Mucosa of descending colon (tissue), 3 donors: ENCODE measurements at regions not wholly inside any gene's neighbourhood (a gene's known extent, or its start where the extent isn't known, plus 50 kb on each side); places are given as distances from the start of the nearest gene placed in this dataset.

ENCODE experiments used
- ATAC-seq: fragments of 200-7000 bp; cut with Tn5 transposase; one replicate; pipeline ENCODE4 v1.9.1; 2020; ENCODE audit warnings: mild to moderate bottlenecking, moderate library complexity
- DNase-seq, 3 donors: peaks; one replicate each; pipeline ENCODE4 v3.0.0-alpha.2; 2020
- H3K36me3 ChIP-seq: fragments of 200-600 bp; one replicate; pipeline ENCODE4 v1.8.0; 2021; ENCODE audit warnings: low read depth, mild to moderate bottlenecking
- H3K4me1 ChIP-seq: fragments of 200-600 bp; one replicate; pipeline ENCODE4 v1.8.0; 2021; ENCODE audit warnings: low read depth, mild to moderate bottlenecking
- H3K4me3 ChIP-seq: fragments of 200-600 bp; one replicate; pipeline ENCODE4 v1.8.0; 2021; ENCODE audit warnings: mild to moderate bottlenecking
- H3K9me3 ChIP-seq: fragments of 200-600 bp; one replicate; pipeline ENCODE4 v1.8.0; 2021; ENCODE audit warnings: mild to moderate bottlenecking
- intact Hi-C, 2 donors: fragments of 100-400 bp; cut with DNase I in 1 of 2; cut with micrococcal nuclease in 1 of 2; formaldehyde crosslinking; loops; one replicate each; pipeline versions ENCODE4 v1.11.0 to v1.11.1; 2022; cut with DNase I, micrococcal nuclease
- TF ChIP-seq, protein P1 (sequence below): fragments of 200-600 bp; IDR thresholded peaks from one replicate; pipeline ENCODE4 v1.8.0; 2022; ENCODE audit warnings: antibody characterized with exemption, mild to moderate bottlenecking
- donor health status: DM: no; HTN: no; CAD: no; lungs with moderate emphysema.
- donor health status: DM: no; HTN: no; CAD: no.
- donor health status: DM: no; HTN: yes; CAD: no.

DNA sequence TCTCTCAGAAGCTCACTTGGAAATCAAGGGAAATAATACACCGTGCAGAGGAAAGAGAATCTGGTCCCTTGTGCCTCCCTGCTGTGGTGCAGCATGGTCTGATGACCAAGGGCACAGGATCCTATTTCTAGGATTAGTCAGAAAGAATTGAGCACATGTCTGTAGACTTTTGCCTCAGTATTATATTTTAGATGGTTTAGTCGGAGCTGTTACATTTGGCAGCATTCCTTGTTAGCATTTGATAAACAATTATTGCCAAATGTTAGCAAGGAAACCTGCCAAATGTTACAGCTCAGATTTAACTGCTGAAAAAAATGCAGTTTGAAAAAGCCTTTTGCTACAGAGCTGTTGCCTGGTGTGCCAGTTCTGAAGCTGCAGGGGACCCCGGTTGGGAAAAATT lies 183.5 kb upstream of the DPYD start:
- ATAC-seq, result no peak

DNA sequence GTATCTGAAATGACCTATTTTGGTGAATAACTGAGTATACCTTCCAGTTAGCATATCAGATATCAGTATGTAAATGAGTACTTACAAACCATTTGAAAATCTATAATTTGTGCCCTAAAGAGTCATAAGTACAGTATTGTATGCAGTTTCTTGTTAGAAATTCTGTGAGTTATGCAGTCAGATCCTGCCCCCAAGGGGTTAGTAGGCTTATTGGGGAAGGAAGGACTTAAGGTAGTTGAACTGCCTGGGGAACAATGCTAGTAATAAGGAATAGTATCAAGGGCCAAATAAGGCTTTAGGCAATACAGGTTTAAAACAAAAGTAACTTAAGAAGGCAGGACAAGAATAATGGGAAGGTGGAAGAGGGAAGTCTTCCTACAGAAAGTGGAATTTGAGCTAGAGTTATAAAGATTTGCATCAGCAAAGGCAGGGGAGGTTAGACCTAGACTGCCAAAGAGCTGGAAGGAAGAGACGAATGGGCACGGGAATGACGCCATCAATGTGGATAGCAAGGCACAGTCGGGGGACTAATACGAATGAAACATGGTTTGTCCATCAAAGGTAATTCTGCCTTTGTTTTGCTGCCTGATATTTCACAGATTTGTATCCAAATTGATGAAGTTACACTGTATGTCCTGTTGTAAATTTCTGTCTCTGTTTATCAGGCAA lies 182.9 kb upstream of the DPYD start:
- TF ChIP-seq, protein P1, sequence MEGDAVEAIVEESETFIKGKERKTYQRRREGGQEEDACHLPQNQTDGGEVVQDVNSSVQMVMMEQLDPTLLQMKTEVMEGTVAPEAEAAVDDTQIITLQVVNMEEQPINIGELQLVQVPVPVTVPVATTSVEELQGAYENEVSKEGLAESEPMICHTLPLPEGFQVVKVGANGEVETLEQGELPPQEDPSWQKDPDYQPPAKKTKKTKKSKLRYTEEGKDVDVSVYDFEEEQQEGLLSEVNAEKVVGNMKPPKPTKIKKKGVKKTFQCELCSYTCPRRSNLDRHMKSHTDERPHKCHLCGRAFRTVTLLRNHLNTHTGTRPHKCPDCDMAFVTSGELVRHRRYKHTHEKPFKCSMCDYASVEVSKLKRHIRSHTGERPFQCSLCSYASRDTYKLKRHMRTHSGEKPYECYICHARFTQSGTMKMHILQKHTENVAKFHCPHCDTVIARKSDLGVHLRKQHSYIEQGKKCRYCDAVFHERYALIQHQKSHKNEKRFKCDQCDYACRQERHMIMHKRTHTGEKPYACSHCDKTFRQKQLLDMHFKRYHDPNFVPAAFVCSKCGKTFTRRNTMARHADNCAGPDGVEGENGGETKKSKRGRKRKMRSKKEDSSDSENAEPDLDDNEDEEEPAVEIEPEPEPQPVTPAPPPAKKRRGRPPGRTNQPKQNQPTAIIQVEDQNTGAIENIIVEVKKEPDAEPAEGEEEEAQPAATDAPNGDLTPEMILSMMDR, result no peak
- no peak for ATAC-seq
- Histone ChIP-seq H3K4me1 (no peaks in the 10 kb centered on the region), H3K9me3 (peaks cover 15% of the 10 kb centered on the region), H3K36me3 (no peaks in the 10 kb centered on the region), H3K4me3 (no peak overlapping the region)
- no peak for DNase-seq
- intact Hi-C loops, result no loop called here

More for the DNA sequence above, 183.5 kb upstream of the DPYD start:
- peaks cover 15% of the 10 kb centered on the region for H3K9me3 ChIP-seq
- TF ChIP-seq, protein P1, result no peak
- intact Hi-C loops, result no loop called here
- no peak overlapping the region for H3K4me3 ChIP-seq
- no peaks in the 10 kb centered on the region for H3K4me1 ChIP-seq
- H3K36me3 ChIP-seq, result no peaks in the 10 kb centered on the region
- DNase-seq, result no peak

DNA sequence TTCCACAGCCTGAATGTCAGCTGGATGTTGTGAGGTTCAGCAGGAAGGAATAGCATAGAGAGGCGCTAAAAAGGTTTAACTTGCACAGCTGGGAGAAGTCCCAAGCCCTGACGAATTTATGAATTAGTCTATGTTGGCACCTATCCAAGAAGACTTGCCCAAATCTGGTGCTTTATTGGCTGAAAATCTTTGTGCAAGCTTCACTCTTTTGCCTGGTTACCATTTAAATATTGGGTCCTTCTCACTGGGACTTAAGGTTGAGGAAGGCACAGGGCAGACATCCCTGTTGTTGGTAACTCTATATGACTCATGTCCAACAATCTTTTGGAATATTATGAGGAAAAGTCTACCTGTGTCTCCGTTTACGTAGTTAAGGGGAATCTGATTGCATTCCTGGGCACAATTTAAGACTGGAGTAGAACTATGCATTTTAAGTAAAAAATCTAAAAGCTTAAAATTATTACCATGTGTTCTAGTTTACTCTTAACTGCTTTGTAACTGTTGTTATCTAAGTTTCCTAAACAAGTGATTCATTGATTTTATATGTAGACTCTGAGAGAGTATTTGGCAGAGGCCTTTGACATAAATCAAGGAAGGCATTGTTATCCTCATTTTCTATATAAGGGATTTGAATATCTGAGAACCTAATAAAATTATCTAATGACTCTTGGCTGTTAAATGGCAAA lies 181.7 kb upstream of the DPYD start:
- no peak for ATAC-seq
- no peak for DNase-seq
- Histone ChIP-seq H3K9me3 (peaks cover 8% of the 10 kb centered on the region), H3K4me1 (no peaks in the 10 kb centered on the region), H3K36me3 (no peaks in the 10 kb centered on the region), H3K4me3 (no peak overlapping the region)
- TF ChIP-seq, protein P1, result no peak
- intact Hi-C loops, result no loop called here

DNA sequence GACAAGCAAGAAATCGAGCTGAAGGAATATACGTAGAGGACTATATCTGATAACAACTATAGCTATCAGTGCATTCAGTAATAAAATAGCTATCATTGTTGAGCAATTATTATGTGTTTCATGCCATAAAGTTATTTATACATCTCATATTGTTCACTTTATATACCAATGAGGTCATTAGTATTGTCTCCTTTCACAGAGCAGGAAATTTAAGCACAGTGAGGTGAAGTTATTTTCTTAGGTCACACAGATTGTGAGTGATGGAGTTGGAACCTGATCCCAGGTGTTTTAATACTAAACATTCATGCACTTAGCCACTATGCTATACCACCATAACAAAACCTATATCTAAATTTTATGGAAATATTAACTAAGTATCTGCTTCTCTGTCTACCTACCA lies 180.5 kb upstream of the DPYD start:
- ATAC-seq (no peak), DNase-seq (no peak)
- Histone ChIP-seq H3K4me1 (no peaks in the 10 kb centered on the region), H3K9me3 (no peaks in the 10 kb centered on the region), H3K4me3 (no peak overlapping the region), H3K36me3 (no peaks in the 10 kb centered on the region)
- intact Hi-C loops, result no loop called here
- TF ChIP-seq, protein P1, result no peak

DNA sequence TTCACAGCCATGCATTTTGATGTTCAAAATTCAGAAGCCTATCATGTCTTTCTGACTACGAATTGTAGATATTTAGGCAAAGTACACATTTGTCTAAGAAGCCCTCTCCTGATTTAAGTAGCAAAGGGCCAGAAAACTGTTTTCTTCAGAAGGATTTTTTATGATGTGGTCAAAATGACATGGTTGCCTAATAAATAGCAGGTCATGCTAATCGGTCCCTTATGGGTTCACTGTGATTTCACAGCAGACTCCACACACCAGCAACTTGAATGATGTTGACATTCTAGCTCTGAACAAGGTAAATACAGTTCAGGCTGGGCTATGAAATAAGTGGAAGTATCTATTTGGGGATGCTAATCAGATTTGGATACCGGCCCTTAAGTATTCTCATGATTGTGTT lies 178.7 kb upstream of the DPYD start:
- H3K4me1 ChIP-seq, result no peaks in the 10 kb centered on the region

More for the DNA sequence above, 178.7 kb upstream of the DPYD start:
- DNase-seq (no peak), ATAC-seq (no peak)
- Histone ChIP-seq H3K9me3 (no peaks in the 10 kb centered on the region), H3K4me3 (no peak overlapping the region), H3K36me3 (no peaks in the 10 kb centered on the region)
- intact Hi-C loops, result no loop called here
- TF ChIP-seq, protein P1, result no peak
